GM19043 (cell line): ENCODE measurements at regions not wholly inside any gene's neighbourhood (a gene's known extent, or its start where the extent isn't known, plus 50 kb on each side); places are given as distances from the start of the nearest gene placed in this dataset.
A peak's percentile ranks its signal among the peaks of the same experiment; 100 is the strongest.

ENCODE experiments used
- ATAC-seq: cut with Tn5 transposase; IDR thresholded peaks from one replicate; pipeline ENCODE4 v1.9.1; 2021; ENCODE audit warnings: low read depth; ENCODE audit not compliant: unreplicated experiment

GRCh38 chr7:18353339-18353738 lies 142.2 kb upstream of the HDAC9 start:
- ATAC-seq = no peak

DNA sequence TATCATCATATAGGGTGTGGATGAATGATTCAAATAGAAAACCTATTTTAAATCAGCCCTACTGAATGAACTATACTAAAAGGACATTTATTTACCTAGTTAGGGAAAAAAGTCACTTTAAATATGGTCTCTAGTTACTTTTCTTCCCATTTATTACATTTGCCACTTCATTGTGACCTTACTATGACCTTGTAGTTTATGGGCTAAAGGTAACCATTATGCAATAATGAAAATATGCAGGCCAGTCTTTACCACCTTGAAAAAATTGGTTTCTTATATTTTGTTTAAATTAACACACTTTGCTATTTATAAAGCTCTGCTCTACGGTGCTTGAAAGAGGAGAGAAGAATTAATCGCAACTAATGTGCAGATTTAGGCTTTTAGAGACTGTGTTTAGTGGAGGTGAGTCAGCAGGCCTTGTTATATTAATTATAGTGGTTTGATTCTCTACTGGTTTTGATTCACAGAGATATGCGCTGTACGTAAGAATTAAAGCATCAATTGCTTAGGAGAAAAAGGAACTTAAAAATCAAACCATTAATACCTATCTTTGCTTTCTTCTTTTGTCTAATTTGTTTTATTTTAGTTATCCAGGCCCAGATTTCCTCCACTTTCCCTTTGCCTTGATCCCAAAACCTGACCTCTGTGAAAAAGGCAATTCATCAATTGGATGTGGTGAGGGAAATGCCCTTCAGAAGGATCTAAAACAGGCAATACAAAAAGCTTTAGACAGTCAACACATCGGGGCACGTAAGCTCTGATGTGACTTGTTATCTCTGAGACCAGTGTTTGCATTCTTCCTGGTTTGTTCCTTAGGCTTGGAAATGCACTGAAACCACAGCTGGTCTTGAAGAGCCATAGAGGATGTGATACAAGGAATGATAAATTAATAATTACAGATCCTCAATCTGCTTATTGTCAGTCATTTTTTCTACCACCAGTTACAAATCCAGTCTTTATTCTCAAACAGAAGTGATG lies 141.2 kb upstream of the HDAC9 start:
- ATAC-seq = no peak

GRCh38 chr7:18356191-18356645 lies 139.3 kb upstream of the HDAC9 start:
- no peak for ATAC-seq

GRCh38 chr7:18357691-18358090 lies 137.9 kb upstream of the HDAC9 start:
- ATAC-seq = no peak

DNA sequence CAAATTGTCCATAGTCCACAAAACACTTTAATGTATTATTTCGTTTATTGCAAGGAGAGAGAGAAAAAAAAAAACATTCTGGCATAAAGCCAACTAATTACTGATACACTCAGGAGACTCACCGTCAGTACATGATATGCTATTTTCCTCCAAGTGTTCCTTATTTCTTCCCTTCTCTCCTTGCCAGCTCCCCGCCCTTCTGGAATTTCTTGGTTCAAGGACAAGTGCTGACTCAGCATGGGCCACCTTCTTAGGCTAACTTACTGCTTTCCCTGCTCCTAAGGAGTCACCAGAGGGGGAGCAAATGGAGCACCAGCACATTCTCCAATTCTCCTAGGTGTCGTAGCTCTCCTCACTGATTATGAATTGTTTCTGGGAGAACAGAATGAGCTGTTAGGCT lies 133.8 kb upstream of the HDAC9 start:
- ATAC-seq = no peak

- ATAC-seq = no peak
These were observed 131.7 kb upstream of the HDAC9 start for GRCh38 chr7:18363751-18364380.

- ATAC-seq = no peak
These were observed 131.2 kb upstream of the HDAC9 start for GRCh38 chr7:18364396-18364795.

DNA sequence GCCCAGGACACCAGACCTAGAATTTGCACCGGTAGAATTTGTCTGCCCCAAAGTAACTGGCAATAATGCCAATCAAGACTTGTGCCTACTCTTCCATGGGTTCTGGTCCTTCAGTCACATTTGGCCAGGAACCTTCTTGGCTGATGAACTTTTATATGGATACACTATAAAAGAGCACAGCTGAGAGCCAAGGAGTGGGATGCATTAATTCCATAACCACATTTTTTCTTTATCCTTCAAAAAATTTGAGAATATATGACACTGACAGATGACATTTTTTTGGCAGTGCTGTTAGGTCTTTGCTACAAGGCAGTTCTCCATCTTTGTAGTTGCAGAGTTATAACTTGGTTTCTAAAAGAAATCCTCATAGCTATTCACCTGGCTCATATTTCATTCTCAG lies 129.2 kb upstream of the HDAC9 start:
- ATAC-seq = no peak

DNA sequence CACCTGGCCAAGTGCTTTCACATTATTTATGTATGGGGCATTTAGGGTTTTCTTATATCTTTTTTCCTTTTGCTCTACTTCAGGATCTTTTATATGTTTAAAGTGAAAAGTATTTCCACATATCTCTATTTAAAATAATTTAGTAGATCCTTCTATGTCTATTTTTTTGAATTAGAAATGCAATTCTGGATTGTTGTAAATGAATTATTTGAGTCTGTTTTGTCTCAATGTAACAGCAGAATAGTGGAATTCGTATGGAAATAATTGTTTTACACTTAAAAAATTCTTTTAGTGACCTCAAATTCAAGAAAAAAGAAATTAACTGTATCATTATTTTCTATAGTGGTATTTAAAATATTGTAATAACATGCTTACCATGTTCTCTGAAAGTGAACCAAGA lies 126.5 kb upstream of the HDAC9 start:
- ATAC-seq = no peak

- ATAC-seq = no peak
These were observed 124.9 kb upstream of the HDAC9 start for GRCh38 chr7:18370633-18371032.

DNA sequence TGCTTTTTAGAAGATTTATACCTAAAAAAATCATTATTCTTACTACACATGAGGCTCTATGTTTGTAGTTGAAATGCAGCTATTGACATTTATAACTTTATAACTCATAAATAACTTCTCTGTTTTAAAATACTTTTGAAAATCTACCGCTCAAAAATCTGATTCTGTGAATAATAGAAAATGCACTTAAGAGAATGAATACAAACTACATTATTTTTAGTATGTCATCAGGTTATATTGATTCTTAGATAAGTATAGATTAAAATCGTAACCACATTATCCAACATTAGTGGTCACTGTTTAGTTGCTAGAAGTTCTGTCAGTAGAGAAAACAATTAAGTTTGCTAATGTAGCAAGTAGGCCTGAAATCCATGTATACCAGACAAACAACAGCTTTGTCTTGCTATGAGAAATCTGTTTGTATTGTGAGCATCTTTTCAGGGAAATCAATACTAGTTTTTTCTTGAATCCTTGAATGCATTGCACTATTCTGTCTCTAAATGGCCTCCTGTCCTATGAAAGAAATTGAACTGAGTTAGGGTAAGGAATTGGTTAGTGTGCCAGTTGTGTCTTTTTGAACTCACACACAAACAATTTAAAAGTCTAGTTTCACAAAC lies 116.5 kb upstream of the HDAC9 start:
- no peak for ATAC-seq

- ATAC-seq = no peak
These were observed 110.9 kb upstream of the HDAC9 start for GRCh38 chr7:18384491-18385143.

- ATAC-seq = no peak
These were observed 108.9 kb upstream of the HDAC9 start for GRCh38 chr7:18386607-18387006.

DNA sequence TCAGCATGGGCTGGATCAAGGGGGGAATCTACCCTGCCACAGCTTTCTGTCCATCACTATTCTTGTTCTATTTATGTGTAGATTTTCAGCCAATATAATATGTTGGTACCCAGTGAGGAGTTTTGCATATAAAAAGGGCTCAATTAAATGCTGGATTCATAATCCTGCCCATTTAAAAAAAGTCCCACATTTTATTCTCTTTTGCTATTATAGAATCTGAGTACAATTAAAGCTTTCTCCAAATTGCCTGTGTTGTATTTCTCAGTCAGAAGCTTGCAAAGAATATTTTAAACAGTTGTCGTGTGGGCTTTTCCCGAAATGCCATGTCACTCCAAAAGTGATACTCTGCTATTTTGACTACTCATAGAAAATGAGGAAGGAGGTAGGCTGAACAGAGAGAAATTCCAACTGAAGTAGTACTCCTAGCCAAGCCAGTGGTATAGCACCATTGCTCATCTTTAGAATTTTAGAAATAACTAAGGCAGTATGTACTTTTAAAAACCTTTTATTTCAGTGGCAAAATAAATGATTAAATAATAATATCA lies 108.3 kb upstream of the HDAC9 start:
- ATAC-seq = no peak

- peak; percentile 39 for ATAC-seq
These were observed 105.0 kb upstream of the HDAC9 start for GRCh38 chr7:18390535-18390907.

- no peak for ATAC-seq
These were observed 102.0 kb upstream of the HDAC9 start for GRCh38 chr7:18393465-18394118.

DNA sequence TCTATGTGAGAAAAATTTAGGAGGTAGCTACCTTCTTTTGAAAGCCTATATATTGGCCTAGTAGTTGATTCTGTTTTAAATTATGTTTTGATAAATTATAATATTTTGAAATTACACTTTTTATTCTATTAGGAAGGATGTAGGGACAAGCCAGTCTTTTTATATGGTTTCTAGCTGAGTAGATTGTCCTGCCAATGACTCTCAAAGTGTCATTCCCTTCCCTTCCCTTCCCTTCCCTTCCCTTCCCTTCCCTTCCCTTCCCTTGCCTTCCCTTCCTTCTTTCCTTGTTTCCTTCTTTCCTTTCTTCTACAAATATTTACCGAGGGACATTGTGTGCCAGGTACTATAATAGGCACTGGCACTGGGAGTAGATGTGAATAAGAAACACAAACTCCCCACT lies 99.7 kb upstream of the HDAC9 start:
- no peak for ATAC-seq

DNA sequence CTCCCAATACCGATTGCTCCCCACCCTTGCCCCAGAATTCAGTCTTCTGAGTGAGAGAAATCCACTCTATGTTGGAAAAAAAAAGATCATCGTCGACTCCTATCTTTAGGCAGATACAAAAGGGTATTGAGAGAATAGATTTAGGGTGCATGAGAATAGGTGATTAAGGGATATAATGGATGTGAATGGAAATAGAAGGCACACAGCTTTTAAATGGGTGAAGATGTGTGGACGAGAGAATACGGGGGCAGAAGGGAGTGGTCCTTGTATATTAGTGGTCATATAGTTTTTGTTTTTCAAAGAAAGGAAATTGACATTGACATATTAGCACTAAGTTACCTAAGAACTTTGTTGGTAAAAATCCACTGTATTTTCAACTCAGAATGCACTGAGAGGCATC lies 98.6 kb upstream of the HDAC9 start:
- no peak for ATAC-seq

DNA sequence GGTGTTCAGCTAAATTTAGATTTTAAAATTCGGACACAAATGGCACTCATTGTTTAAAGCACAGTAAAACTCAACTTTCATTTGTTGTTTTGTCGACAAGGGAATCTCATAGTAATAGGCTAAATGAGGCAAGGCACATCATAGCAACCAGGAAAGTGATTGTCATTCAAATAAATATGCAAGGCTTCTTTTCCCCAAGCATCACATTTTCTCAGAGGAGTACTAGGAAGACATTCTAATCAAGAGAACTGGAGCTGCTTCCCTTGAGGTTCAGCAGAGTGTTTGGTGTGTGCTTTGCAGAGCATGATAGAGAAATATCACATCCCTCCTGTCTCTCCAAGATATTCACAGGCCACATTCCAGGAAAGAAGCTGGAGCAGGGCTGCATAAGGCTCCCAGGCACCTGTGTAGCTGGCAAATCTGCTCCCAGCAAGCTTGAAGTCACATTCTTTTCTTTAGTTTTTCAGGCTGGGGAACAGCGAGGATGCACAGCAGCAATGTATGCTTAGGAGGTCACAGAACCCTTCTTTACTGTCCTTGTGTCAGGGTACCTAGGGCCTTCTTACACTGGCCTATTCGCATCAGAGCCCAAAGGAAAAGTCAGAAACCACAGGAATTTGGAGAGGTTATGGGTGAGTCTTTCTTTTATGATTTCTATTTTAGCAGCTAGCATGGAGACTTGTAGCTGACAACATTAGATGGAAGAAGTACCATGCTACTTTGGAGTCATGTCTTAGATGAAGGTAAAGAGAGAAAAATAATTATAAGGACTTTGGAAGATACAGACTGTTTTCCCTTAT lies 95.9 kb upstream of the HDAC9 start:
- no peak for ATAC-seq
